ENCODE measurements at regions not wholly inside any gene's neighbourhood (a gene's known extent, or its start where the extent isn't known, plus 50 kb on each side); places are given as distances from the start of the nearest gene placed in this dataset.

DNA sequence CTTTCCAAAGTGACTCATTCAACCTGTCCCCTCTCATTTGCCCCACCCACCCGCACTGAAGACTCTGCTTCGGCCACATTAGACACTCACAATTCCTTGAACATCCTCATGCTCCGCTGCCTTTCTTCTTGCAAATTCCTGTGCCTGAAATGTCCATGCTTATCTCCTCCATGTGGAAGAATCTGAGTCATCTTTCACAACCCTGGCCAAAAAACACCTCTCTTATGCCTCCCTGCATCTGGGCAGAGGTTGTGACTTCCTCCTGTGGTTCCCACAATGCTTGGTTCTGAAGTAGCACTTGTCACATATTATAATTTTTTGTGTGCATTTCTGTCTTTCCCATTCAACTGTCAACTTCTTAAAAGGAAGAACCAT, 238.6 kb downstream of the ENC1 start:
- H3K4me3 ChIP-seq (ENCODE audit: low read depth, low read length), result no peak overlapping the region

DNA sequence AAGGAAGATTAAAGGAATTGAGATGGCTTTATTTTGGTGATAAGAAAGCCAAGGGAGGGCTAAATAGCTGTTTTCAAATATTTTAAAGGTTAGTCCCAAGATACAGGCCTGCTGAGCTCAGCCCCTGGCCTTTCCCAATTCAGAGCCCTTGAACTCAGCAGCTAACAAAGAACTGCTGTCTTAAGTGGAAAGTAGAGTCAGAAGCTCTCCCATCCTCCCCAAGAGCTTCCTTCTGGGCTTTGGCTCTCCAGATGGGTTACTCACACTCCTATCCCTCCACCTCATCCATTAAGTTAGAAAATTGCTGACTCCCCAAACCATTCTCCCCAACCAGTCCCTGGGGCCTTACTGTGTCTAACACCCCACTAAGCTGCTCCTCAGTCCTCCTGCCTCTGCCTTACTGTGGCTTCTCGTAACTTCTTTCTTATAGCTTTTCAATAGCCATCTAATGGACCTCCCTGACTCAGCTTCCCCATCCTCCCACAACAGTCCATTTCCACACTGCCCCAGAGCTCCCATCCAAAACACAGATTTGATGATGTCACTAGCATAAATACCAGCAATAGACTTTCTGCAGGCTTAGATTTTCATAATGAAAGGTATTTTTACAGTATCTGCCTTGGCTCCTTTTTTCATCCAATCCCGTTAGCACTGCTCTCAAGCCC, 239.1 kb downstream of the ENC1 start:
- TF ChIP-seq, protein P1, sequence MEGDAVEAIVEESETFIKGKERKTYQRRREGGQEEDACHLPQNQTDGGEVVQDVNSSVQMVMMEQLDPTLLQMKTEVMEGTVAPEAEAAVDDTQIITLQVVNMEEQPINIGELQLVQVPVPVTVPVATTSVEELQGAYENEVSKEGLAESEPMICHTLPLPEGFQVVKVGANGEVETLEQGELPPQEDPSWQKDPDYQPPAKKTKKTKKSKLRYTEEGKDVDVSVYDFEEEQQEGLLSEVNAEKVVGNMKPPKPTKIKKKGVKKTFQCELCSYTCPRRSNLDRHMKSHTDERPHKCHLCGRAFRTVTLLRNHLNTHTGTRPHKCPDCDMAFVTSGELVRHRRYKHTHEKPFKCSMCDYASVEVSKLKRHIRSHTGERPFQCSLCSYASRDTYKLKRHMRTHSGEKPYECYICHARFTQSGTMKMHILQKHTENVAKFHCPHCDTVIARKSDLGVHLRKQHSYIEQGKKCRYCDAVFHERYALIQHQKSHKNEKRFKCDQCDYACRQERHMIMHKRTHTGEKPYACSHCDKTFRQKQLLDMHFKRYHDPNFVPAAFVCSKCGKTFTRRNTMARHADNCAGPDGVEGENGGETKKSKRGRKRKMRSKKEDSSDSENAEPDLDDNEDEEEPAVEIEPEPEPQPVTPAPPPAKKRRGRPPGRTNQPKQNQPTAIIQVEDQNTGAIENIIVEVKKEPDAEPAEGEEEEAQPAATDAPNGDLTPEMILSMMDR (IDR thresholded peaks at IDR 0.05; ENCODE audit: insufficient read depth, low read length, poor library complexity, severe bottlenecking), result no peak
- DNase-seq (ENCODE audit: low read depth), result no peak
- Histone ChIP-seq H3K4me3 (ENCODE audit: low read depth, low read length) (no peak overlapping the region), H3K27me3 (ENCODE audit: control insufficient read depth, insufficient read depth, low read length) (no peaks in the 10 kb centered on the region), H3K36me3 (ENCODE audit: control insufficient read depth, insufficient read depth, low read length) (no peaks in the 10 kb centered on the region)

More for the DNA sequence above, 238.6 kb downstream of the ENC1 start:
- TF ChIP-seq, protein P1 (IDR thresholded peaks at IDR 0.05; ENCODE audit: insufficient read depth, low read length, poor library complexity, severe bottlenecking), result no peak
- DNase-seq (ENCODE audit: low read depth), result peak; percentile 52
- H3K27me3 ChIP-seq (ENCODE audit: control insufficient read depth, insufficient read depth, low read length), result no peaks in the 10 kb centered on the region
- H3K36me3 ChIP-seq (ENCODE audit: control insufficient read depth, insufficient read depth, low read length), result no peaks in the 10 kb centered on the region

DNA sequence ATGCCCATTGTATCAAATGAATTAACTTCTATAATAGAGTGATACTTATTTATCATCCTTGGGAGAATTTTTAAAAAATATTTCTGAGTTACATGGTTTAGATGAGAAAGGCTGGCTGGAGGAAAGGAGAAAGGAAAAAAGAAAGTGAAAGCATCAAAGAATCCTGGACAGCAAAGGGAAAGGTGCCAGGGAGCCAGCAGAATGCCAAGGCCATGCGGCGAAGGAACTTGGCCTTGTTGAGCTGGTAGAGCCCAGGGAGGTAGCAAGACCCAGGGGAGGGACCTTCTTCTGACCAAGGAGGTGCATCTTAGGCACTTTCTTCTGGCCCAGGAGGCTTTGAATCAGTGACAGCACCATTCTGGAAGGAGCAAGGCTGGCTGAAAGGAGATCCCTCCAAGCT, 240.5 kb downstream of the ENC1 start:
- TF ChIP-seq, protein P1 (IDR thresholded peaks at IDR 0.05; ENCODE audit: insufficient read depth, low read length, poor library complexity, severe bottlenecking), result no peak
- Histone ChIP-seq H3K36me3 (ENCODE audit: control insufficient read depth, insufficient read depth, low read length) (no peaks in the 10 kb centered on the region), H3K27me3 (ENCODE audit: control insufficient read depth, insufficient read depth, low read length) (no peaks in the 10 kb centered on the region), H3K4me3 (ENCODE audit: low read depth, low read length) (no peak overlapping the region)
- no peak for DNase-seq (ENCODE audit: low read depth)

DNA sequence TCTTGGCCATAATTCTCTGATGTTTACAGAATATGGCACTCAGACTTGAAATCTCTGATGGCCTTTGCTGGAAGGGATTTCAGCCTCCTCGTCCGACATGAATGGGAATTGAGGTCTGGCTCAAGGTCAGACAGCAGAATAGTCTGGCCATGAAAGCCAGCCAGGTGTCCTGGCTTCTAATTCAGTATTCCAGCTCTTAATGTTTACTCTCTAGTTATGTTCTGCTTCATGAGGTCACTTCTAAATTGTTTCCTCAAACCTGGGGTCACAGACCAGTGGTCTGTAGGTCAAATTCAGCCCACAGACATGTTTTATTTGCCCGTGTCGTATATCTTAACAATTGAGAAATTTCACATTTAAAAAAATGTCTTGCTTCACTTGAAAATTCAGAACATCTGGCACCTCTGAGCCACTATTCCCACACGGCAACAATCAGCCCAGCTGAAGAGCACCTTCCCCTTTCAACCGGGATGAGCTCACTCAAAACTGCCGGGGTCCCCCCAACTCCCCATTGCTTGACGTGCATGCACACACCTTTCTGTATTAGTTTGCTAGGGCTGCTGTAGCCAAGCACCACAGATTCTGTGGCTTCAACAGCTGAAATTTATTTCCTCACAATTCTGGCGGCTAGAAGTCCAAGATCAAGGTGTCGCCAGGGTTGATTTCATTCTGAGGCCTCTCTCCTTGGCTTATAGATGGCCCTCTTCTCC, 243.5 kb downstream of the ENC1 start:
- no peak for DNase-seq (ENCODE audit: low read depth)
- TF ChIP-seq, protein P1 (IDR thresholded peaks at IDR 0.05; ENCODE audit: insufficient read depth, low read length, poor library complexity, severe bottlenecking), result no peak
- Histone ChIP-seq H3K4me3 (ENCODE audit: low read depth, low read length) (no peak overlapping the region), H3K36me3 (ENCODE audit: control insufficient read depth, insufficient read depth, low read length) (no peaks in the 10 kb centered on the region), H3K27me3 (ENCODE audit: control insufficient read depth, insufficient read depth, low read length) (no peaks in the 10 kb centered on the region)

DNA sequence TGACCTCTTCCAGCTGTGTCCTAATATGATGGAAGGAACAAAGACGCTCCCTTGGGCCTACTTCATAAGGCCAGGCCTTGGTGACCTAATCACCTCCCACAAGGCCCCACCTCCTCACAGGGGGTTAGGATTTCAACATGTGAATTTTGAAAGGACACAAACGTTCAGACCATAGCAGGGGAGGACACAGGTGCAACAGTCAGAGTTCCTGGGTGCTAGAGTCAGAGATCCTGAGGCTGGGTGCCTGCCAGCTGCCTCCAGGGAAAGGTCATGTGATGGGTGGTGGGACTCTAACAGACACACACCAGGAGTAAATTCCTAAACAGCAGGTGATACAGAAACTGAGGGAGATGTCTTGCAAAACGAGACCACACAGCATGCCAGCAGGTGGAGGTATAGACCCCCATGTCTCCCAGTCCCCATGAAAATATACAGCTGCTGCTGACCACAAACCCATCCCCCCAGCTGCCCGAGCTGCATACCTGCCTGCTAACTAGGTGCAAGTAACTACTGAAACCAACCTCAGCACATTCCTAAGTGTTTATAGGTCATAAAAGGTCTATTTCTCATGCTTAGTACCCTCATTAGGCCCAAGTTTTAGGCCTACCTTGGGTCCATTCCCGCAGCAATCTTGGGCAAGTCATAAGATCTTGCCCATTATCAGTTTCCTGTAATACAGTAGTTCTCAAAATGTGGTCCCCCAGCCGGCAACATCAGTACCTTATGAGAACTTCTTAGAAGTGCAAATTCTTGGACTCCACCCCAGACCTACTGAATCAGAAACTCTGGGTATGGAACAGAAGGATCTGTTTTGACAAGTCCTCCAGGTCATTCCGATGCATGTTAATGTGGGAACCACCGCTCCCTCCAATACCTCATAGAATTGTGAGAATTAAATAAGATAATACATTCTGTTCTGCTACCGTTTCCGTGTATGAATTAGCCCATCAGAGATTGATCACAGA, 245.3 kb downstream of the ENC1 start:
- TF ChIP-seq, protein P1 (IDR thresholded peaks at IDR 0.05; ENCODE audit: insufficient read depth, low read length, poor library complexity, severe bottlenecking), result peak; percentile 49
- DNase-seq (ENCODE audit: low read depth), result peak; percentile 77

More for the DNA sequence above, 245.3 kb downstream of the ENC1 start:
- H3K27me3 ChIP-seq (ENCODE audit: control insufficient read depth, insufficient read depth, low read length), result no peaks in the 10 kb centered on the region
- H3K36me3 ChIP-seq (ENCODE audit: control insufficient read depth, insufficient read depth, low read length), result no peaks in the 10 kb centered on the region
- H3K4me3 ChIP-seq (ENCODE audit: low read depth, low read length), result no peak overlapping the region
